ENCODE measurements at regions not wholly inside any gene's neighbourhood (a gene's known extent, or its start where the extent isn't known, plus 50 kb on each side); places are given as distances from the start of the nearest gene placed in this dataset.
A peak's percentile ranks its signal among the peaks of the same experiment; 100 is the strongest.
"Not testable (repeated sequence)": the region's sequence is repeated elsewhere in the genome, so short reads cannot be mapped to it uniquely, and the experiment has no call there.

DNA sequence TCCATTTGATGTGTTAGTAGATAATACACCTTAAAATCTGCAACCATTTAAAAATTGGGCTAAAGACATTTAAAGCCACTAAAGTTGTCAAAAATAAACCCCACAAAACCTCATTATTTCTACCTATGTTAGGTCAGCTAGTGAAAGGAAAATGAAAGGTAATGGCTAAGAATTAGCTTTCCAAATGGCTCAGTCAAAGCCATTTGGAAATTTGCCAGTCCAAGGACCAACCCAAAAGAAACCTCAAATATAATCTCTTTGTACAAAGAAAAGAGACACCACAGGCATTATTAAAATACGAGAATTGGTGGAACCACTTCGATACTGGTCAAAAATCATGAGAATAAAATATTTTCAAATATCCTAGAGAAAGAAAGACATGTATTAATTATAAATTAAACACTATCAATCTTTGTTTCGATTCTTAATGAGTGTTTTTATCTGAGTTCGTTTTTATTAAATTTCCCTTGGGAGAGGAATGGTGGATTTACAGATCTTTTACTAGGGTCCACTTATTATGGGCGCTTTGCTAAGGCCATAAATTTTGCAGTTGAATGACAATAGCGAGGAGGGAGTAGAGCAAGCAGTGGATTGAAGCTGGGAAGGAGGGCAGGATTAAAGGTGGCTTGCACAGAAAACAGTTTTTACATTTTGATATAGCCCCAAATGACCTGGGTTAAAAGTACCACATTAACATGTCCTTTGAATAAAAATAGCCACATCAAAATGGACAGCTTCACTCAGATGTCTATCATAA is 116.8 kb upstream of the SHB start:
- DNase-seq (ENCODE audit: low read depth in 2 of 2), result no peak

DNA sequence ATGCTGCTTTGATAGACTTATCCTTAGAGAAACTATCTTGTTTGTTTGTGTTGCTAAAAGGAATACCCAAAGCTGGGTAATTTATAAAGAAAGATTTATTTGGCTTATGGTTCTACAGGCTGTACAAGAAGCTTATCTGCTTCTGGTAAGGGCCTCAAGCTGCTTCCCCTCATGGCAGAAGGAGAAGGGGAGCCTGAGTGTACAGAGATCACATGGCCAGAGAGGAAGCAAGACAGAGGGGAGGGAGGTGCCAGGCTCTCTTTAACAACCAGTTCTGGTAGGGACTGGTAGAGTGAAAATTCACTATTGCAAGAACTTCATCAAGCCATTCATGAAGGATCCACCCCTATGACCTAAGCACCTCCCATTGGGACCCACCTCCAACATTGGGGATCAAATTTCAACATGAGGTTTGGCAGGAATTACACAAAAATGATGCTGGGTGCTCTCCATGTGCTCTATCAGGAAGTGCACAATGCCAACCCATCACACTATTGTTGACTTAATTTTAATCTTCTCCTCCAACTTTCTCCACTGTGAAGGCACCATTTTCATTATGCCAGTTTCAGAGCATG is 115.1 kb upstream of the SHB start:
- DNase-seq (ENCODE audit: low read depth in 2 of 2), result no peak

GRCh38 chr9:38182321-38182720 is 113.3 kb upstream of the SHB start:
- DNase-seq (ENCODE audit: low read depth in 2 of 2), result no peak

DNA sequence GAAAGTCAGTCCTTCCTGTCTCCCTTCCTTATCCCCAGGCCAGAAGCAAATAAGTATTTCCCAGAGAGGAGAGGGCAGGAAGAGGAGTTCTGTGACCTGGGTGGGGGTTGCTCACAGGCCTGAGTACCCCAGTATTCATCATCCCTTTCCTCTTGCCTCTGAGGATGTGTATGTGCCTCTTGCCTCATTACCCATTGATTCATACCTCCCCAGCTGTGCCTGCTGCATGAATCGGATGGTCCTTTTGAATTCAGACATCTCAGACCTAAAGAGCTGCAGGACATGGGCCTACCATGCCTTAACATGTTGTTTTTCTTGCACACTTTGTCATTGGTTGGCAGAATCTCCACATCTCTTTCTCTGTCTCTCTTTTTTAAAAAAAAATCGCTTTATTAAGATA is 112.8 kb upstream of the SHB start:
- no peak for DNase-seq (ENCODE audit: low read depth in 2 of 2)

- DNase-seq (ENCODE audit: low read depth in 2 of 2), result no peak
These were observed 112.2 kb upstream of the SHB start for GRCh38 chr9:38181232-38181631.

DNA sequence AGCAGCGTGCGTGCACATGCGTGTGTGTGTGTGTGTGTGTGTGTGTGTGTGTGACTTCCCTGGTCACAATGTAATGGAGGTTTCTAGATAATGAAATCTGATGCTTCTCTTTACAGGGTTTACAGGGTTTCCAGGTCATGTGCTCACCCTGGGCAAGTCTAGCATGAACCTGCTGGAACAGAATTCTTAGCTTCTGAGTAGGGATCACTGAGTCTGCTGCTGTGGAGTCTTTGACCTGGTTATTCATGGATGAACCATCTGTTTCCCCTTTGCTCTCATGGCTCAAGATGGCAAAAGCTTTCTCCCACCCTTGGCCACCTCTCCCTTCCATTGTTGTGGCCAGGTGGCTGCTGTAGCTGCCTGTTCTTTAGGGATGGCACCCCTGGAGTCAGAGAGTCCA is 111.6 kb upstream of the SHB start:
- no peak for DNase-seq (ENCODE audit: low read depth in 2 of 2)

DNA sequence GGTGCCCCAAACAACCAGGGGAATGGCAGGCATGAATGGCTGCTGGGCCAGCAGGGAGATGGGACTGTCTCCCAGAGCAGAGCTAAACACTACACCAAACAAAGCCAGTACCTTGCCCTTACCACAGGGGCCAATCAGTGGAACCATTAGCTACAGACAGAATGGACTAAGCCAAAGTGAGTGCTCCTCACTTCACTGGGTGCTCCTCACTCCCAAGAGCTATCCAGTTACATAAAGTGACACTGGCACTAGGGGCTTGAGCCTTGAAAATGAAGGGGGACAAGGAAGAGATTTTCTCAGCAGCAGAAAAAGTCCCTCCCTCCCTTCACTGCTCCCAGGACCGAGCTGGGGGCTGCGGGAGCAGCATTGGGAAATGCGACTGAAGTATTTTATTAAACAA is 110.9 kb upstream of the SHB start:
- no peak for DNase-seq (ENCODE audit: low read depth in 2 of 2)

DNA sequence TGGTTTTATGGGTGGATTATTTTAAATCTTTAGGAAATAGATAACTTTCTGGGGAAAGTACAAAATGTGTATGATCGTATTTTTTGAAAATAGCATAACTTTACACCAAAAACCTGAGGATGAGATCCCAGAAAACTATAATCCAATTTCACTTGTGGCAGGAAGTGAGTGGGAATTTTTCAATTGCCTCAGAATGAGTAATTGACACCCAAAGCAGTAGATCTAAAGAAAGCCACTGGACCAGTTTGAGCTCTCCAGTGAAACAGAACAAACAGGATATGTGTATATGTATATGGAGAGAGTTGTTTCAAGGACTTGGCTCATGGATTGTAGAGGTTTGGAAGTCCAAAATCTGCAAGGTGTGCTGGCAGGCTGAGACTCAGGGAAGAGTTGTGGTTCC is 109.2 kb upstream of the SHB start:
- no peak for DNase-seq (ENCODE audit: low read depth in 2 of 2)

GRCh38 chr9:38177680-38178079 is 108.7 kb upstream of the SHB start:
- no peak for DNase-seq (ENCODE audit: low read depth in 2 of 2)

DNA sequence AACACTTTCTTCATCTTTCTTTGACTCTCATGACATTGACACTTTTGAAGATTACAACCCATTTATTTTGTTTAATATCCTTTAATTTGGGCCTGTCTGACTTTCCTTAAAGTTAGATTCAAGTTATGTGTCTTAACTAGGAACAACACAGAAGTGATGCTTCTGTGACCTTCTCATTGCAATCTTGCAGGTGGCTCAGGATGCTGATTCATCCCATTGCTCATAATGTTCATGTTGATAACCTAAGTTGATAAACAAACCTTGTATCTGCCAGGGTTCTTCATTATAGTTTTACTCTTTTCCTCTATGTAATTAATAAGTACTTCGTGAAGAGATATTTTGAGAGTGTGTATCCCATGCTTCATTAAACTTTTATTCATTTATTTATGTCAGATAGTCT is 107.2 kb upstream of the SHB start:
- no peak for DNase-seq (ENCODE audit: low read depth in 2 of 2)

- DNase-seq (ENCODE audit: low read depth in 2 of 2), result no peak
These were observed 106.4 kb upstream of the SHB start for GRCh38 chr9:38175423-38175822.

DNA sequence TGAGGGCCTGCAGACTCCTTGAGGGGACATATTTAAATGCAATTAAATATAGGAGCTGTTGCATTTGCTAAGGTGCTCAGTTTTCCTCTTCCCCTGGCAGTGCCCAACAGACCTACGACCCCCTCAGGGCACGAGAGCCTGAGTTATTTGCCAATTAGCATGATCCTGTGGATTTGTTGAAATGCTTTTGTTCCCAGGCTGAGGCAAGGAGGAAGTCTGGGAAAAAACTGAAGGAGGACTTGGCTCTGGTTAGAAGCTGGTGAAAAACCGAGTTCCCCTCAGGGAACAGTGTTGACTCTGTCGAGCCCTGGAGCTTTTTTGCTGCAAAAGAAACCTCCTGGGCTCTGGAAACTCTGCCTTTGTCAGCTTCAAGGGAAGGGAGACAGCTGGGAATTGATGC is 103.6 kb upstream of the SHB start:
- no peak for DNase-seq (ENCODE audit: low read depth in 2 of 2)

DNA sequence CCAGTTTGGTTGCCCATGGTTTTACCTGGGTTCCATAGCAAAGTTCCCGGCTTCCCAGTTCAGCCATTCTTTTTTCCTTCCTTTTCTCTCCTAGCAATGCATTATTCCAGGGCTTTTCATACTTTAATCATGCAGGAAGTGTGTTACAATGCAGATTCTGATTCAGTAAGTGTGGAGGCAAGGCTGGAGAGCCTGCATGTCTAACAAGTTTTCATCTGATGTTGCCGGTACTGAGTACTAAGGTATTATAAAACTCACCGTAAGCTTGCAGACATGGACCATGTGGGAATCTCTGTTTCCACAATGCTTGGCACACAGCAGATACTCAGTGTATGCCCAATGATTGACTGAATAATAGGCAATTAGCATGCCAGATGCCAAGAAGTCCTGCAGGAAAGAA is 102.9 kb upstream of the SHB start:
- no peak for DNase-seq (ENCODE audit: low read depth in 2 of 2)

DNA sequence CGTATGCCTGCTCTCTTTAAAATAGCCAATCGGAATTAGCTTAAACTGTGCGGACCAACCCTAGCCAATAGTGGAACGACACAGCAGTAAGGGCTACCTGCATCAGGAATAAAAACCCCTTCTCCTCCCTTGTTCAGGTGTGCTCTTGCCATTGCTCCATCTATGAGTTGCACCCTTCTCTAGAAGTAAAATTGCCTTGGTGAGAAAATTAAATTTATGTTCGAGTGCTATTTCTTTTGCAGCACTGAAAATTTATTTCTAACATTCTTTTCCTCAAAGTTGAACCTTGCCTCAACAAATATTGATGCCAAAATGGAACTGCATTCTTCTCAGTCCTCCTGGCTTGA is 102.5 kb upstream of the SHB start:
- no peak for DNase-seq (ENCODE audit: low read depth in 2 of 2)

- DNase-seq (ENCODE audit: low read depth in 2 of 2), result peak; percentile 7
These were observed 101.9 kb upstream of the SHB start for GRCh38 chr9:38170763-38171537.

- DNase-seq (ENCODE audit: low read depth in 2 of 2), result not testable (repeated sequence)
These were observed 101.1 kb upstream of the SHB start for GRCh38 chr9:38170155-38170554.

GRCh38 chr9:38166501-38166900 is 97.5 kb upstream of the SHB start:
- no peak for DNase-seq (ENCODE audit: low read depth in 2 of 2)

GRCh38 chr9:38164659-38165221 is 95.7 kb upstream of the SHB start:
- DNase-seq (ENCODE audit: low read depth in 2 of 2), result no peak

GRCh38 chr9:38163518-38163917 is 94.5 kb upstream of the SHB start:
- DNase-seq (ENCODE audit: low read depth in 2 of 2), result no peak

GRCh38 chr9:38162332-38163211 is 93.5 kb upstream of the SHB start:
- no peak for DNase-seq (ENCODE audit: low read depth in 2 of 2)

DNA sequence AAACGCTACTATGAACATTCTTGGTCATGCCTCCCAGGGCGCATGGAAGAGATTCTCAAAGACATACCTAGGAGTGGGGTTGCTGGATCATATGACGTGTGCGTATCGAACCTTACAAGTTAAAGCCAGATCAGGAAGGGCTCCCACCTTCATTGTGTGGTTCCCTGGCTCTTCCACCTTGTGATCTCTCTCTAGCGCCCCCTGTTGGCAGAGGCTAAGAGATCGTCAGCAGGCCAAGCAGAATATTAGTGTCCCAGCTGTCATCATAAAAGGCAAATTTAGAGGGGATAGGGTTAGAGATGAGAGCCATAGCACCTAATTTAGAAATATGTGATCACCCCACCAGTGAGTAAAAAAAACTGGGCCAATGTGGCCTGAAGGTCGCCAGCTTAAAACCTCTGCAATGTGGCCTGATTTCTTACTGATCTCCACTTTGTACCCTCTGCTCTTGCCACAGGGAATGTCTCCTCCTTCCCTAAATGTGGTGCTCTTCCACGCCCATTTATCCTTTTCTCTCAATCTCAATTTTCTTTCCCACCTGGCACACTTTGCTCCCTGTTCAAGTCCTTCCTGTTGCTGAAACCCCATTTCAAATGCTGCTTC is 91.7 kb upstream of the SHB start:
- peak; percentile 58 to 65 for DNase-seq (ENCODE audit: low read depth in 2 of 2)

Measured in stimulated activated CD4-positive, alpha-beta T cell treated with anti-CD3 and anti-CD28 coated beads, Interleukin-4, amount 100 ng/mL, for 48 hours (primary cell).